CD4-positive, alpha-beta T cell treated with Interleukin-15 for 4 hours (primary cell): ENCODE measurements at regions not wholly inside any gene's neighbourhood (a gene's known extent, or its start where the extent isn't known, plus 50 kb on each side); places are given as distances from the start of the nearest gene placed in this dataset.

Source experiments
- DNase-seq: peaks from one replicate; pipeline ENCODE4 v3.0.0-alpha.2; 2020; ENCODE audit warnings: low spot score

DNA sequence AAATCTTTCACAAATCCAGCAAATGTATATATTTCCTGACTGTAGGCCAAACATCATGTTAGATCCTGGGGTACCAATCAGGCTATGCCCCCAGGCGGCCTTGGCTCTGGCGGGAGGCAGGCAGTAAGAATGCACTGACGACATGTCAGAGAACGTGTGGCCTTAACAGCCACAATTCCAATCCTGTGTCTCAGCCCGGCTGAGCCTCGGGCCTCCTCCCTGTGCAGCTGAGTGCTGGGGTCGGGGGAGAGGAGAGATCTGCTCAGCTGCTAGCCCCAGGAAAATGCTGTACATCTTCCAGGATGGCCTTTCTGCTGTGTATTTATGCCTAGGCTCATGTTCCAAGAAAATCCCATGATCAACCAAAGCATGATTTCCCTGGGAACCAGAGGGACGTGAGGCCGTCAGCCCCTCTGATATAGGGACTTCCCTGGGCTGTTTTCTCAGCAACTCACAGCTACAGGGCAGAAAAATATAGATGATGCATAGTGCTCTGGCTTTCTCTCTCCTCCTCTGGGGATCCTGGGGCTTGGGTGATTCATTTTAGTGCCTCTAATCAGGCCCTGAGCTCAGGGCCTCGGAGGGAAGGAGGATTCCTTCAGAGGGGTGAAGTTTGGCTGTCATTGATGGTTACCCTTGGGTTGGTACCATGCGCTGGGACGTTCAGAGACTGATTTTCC is 604.0 kb downstream of the HS3ST4 start:
- DNase-seq, result no peak

DNA sequence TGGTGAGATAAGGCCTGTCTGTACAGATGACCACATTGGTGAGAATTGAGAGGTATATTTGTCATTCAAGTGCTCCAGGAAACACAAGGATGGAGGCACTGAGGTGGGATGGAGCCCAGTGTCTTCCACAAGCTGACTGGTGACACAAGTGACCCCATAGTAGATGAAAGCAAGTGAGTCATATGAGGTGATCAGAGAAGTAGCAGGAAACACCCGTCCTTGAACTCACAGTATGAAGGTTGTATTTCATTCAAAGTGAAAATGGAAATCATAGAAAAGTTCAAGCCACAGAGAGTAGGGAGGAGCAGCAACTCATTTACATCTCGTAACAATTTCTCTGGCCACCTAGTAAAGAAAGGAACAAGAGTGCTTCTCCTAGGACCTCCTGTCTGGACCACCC is 609.8 kb downstream of the HS3ST4 start:
- no peak for DNase-seq

DNA sequence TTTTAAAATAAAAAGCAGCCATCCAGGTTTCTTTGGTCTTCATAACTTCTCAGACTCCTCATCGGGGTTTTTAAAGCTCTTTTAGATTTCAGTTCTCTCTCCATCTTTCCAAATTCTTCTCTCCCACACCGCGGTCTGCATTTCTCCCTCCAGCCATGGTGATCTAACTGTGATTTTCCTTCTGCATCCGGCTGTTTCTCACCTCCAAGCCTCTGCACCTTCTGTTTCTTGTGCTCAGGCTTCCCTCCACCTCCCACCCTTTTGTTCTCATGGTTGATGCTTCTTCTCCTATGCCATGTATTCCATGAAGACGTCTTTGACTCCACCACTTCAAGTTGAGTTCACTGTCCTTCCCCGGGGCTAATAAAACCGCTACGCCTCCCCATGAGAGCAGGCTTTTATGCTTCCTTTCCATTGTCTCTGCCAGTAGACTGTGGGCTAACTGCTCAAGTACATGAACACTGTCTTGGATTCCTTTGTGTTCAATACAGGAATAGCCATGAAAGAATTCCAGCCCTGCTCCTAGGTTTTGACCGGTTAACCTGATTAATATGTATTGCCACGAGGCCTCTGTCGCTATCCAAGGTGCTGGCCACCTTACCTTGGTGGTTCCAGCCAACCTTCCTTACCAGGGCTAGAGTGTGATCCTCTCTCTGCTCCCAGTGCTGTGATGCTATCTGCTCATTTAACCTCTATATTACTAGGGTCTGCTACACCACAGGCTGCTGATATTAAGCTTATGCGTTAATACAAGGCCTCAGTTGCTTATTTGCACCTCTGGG is 625.1 kb downstream of the HS3ST4 start:
- no peak for DNase-seq

DNA sequence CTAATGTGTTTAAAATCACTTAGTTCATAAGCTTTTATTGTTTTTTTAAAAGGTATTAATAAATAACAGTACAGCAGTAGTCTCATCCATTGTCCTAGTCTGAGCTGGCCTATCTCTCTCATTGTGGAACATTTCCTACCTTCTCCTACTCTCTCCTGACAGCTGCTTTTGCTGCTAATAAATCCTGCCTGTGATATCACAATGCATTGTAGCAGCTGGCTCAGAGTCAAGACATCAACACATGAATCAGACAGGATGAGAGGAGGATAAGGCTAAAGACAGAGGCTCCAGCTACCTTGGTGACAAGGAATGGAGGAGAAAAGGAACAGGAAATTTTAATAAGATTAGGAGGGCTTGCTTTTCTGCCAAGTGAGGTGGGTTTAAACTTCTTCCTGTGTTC is 626.1 kb downstream of the HS3ST4 start:
- no peak for DNase-seq

DNA sequence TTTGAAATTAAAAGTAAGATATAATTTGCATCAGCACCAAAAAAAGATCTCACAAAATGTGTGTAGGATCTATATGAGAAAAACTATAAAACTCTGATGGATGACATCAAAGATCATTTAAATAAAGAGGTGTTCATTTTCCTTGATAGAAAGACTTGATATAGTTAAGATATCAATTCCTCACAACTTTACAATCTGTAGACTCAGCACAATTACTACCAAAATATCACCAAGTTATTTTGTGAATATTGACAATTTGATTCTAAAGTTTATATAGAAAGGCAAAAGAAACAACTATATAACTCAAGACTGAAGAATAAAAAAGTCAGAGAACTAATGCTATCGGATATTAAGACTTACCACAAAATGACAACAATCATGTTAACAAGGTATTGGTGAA is 638.9 kb downstream of the HS3ST4 start:
- DNase-seq, result no peak

DNA sequence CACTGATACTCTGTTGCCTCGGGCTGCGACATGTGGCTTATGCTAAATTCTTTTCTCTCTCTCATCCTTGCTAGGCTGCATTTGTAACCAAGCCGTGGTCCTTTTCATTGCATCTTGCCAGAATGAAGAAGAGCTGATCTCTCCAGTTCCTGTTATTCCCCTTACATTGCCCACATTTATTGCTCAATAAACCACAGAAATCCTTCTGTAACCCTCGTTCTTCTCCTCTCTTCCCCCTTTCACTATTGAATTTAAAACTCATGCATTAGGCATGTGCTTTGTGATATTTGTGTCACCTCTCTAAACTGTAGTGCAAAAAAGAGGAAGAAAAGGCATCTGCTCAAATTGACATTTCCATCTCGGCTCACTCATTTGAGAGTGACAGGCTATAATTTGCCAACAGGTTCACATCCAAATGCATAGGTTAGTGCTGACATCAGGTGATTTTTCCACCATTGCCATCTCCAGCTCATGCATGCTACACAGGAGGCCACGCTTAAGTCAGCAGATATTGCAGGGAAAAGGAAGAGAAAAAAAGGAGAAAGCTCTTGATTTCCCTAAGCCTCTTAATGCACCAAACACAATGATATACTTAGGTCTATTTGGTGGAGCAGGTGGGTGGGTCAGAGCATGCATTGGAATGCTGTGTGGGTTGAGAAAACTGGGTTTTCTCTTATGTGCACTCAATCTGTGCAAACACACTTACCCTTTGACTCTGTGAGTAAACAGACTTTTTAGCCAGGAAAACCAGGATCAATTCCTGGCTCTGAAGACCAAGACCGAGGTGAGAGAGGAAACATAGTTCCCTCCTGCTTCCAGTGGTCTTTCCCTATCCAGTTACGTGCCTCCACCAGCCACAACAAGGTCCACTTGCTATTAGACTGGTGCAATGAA is 642.7 kb downstream of the HS3ST4 start:
- DNase-seq, result no peak

DNA sequence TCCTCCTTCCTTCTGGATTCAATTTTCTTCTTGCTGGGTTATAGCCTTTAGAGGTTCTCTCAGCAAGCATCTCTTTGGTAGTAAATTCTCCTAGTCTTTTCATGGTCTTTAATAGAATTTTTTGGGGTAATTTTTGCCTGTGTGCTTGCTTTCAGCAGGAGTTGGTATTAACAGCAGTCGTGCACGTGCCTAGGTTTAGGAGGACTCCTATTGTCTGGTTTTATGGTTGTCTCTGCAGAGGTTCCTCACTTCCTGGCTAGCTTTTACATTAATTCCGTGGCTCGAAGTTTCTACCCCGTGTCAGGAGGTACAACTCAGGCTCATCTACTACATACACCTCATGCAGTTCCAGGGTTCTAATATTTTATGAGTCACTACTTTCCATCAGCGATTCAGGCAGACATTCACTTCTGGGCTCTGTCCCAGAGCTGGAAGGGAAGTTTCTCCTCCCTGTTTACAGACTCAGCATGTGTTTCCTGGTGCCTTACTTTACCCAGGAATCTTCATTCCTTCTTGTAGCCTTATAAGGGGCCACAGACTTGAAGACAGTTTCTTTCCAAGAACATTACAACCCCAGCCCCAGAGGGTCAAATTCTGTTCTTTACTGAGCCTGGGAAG is 643.6 kb downstream of the HS3ST4 start:
- DNase-seq, result no peak

DNA sequence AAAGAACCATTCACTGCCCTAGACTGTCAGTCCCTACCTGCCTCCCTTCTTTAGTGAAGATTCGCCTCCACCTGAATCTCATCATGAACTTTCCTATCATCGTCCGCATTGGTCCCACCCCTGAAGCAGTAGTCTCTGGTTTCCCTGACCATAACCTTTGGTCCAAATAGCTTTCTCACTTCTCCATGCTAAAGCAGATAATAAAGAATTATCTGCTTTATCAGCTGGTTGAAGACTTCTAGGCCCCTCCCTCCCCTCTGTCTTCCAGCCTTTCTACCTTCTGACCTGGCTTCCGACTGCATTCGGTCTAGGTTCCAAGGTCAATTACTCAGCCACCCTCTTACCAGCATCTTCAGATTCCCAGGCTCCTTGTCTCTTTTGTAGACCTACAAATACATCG is 650.9 kb downstream of the HS3ST4 start:
- DNase-seq, result no peak

GRCh38 chr16:26344240-26344776 is 652.5 kb downstream of the HS3ST4 start:
- no peak for DNase-seq

DNA sequence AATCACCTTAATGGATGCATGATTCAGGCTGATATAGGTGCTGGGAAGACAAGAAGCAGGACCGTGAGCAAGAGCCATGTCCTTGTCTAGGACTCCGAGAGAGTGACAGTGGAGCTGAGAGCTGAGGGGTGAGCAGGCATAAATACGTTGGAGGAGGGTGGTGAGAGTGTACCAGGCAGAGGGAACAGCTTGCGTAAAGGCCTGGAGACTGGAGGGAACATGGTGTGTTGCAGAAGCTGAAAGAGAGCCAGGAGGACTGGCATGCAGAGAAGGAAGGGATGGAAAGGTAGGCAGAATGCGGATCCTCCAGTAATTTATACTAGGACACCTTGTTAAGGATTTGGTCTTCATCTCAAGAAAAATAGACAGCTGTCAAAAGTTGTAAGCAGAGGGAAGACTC is 653.2 kb downstream of the HS3ST4 start:
- no peak for DNase-seq

- DNase-seq, result no peak
Measured at GRCh38 chr16:26345966-26346365, 654.2 kb downstream of the HS3ST4 start.

DNA sequence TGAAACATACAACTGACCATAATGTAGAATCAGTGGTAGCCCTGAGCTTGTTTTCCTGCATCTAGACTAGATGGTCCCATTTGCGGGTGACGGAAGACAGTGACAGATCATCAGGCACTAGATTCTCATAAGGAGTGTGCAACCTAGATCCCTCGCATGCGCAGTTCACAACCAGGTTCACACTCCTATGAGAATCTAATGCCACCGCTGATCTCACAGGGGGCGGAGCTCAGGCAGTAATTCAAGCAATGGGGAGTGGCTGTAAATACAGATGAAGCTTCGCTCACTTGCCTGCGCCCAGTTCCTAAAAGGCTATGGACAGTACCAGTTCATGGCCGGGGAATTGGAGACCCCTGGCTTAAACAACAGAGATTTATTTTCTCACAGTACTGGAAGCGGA is 656.3 kb downstream of the HS3ST4 start:
- DNase-seq, result no peak

- no peak for DNase-seq
Measured at GRCh38 chr16:26360867-26361266, 669.1 kb downstream of the HS3ST4 start.

GRCh38 chr16:26363581-26363980 is 671.8 kb downstream of the HS3ST4 start:
- DNase-seq, result no peak

- DNase-seq, result no peak
Measured at GRCh38 chr16:26365161-26365940, 673.6 kb downstream of the HS3ST4 start.

DNA sequence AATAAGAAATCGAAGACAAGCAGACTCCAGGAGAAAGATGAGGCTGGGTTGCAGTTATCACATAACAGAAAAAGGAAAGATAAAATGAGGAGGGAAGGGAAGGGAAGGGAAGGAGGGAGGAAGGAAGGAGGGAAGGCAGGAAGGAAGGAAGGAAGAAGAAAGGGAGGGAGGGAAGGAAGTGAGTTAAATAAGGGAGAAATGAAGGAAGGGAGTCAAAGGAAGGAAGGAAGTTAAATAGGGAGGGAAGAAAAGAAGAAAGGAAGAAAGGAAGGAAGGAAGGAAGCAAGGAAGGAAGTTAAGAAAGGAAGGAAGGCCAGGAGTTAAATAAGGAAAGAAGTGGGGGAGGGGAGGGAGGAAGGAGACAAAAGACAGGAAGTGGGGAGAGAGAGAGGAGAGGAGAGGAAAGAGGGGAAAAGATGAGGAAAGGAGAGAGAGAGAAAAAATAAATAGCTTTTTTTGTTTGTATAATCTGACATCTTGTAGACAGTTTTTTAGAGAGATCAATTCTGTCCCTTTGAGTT is 679.6 kb downstream of the HS3ST4 start:
- DNase-seq, result no peak

- no peak for DNase-seq
Measured at GRCh38 chr16:26374279-26374925, 682.6 kb downstream of the HS3ST4 start.

DNA sequence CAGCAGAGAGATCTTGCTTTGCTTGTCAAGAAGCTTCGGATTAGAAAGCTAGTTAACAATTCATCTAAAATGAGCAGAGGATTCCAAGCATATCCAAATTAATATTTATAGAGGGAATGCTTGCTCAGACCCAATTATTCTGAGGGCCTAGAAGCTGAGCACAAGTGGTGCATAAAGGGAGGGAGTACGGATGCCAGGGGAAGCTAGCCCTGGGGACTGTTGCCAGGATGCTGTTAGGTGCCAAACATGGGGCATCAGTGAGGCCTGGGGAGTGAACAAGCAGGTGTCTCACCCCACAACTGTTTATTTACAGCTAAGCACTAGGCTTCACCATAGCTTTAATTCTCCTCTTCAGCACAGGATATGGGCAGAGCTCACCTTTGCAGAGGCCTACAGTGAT is 684.1 kb upstream of the C16orf82 start:
- DNase-seq, result no peak

DNA sequence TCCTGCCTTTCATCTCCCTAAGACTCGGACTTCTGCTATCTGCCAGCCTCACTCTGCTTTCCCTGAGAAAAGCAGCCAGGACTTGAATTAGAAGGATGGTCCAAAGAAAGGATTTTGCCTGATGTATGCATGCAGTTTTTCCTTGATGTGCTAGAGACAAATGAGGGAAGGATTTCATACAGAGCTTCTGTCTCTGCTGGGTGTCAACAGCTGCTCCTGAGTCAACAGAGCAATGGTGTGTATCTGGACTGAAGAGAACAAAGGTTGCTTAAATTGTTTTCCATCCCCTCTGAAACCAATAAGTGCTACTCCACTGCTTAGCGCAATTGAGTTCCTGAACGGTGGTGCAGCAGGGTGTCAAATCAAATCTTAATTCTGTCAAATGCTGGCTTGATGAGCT is 680.6 kb upstream of the C16orf82 start:
- DNase-seq, result no peak

- DNase-seq, result no peak
Measured at GRCh38 chr16:26391833-26392232, 674.9 kb upstream of the C16orf82 start.
